NCI-H146 treated with DMSO at 0.1 percent for 48 hours (cell line): ENCODE measurements at regions not wholly inside any gene's neighbourhood (a gene's known extent, or its start where the extent isn't known, plus 50 kb on each side); places are given as distances from the start of the nearest gene placed in this dataset.
A peak's percentile ranks its signal among the peaks of the same experiment; 100 is the strongest.
"Not testable (repeated sequence)": the region's sequence is repeated elsewhere in the genome, so short reads cannot be mapped to it uniquely, and the experiment has no call there.

Experiments used
- DNase-seq: peaks from one replicate; lab custom pipeline; 2025; ENCODE audit not compliant: unreplicated experiment; lab: John Stamatoyannopoulos, UW

- DNase-seq, result no peak
Measured at GRCh38 chr6:47180633-47181032, 129.1 kb downstream of the TNFRSF21 start.

DNA sequence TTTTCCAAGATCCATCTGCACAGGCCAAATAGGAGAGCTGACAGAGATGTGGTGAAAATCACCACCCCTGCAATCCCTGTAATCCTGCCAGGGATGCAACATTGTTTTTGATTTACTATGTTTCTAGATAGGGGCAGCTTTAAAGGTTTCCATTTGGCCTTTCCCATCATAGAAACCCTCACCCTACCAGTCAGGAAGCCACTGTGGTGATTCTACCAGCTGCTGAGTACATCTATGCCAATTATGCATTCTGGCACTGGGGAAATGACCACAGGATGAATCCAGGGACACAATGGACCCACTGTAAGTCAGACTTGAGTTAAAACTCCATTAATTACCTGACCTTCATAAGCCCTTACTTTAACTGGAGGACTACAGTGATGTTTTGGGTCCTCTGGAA, 130.4 kb downstream of the TNFRSF21 start:
- no peak for DNase-seq

GRCh38 chr6:47175656-47176055, 133.5 kb upstream of the ADGRF1 start:
- no peak for DNase-seq

DNA sequence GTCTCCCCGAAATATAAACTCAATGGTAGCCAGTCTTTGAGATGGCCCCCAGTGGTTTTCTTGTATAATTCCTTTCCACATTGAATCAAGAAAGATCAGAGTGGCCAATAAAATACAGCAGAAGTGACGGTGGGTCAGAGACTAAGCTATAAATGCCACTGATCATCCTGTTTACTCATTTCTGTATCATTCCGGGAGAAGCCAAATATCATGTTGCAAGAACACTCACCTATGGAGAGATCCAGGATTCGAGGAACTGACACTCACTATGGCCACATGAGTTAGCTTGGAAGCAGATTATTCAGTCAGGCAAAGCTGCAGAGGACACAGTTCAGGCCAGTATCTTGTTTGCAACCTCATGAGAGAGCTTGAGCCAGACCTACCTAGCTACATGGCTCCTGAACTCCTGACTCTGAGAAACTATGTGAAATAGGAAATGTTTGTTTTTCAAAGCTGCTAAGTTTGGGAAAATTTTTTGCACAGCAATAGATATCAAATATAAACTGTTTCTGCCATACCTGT, 132.4 kb upstream of the ADGRF1 start:
- DNase-seq, result no peak

DNA sequence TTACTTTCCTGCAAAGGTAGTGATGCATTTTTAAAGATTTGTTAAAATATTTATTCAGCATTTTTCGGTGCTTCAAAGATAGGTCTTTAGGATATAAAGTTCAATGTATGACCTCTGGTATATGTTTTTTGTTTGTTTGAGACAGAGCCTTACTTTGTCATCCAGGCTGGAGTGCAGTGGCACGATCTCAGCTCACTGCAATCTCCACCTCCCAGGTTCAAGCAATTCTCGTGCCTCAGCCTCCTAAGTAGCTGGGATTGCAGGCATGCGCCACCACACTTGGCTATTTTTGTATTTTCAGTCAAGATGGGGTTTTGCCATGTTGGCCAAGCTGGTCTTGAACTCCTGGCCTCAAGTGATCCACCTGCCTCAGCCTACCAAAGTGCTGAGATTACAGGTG, 131.9 kb upstream of the ADGRF1 start:
- not testable (repeated sequence) for DNase-seq

GRCh38 chr6:47173145-47173544, 131.0 kb upstream of the ADGRF1 start:
- not testable (repeated sequence) for DNase-seq

DNA sequence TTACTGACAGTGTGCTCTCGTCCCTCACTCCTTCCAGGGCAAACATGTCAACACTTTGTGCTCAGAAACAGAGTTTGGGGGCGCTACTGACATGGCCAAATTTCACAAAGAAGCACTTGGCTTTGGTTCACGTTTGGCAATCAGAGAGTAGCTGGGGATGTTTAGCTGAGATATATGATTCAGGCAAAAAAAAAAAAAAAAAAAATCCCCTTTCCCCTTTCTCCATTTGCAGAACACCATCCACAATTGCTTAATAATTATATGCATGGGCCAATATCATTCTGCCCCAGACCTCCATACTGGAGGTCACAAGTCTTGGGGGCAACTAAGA, 128.4 kb upstream of the ADGRF1 start:
- no peak for DNase-seq

DNA sequence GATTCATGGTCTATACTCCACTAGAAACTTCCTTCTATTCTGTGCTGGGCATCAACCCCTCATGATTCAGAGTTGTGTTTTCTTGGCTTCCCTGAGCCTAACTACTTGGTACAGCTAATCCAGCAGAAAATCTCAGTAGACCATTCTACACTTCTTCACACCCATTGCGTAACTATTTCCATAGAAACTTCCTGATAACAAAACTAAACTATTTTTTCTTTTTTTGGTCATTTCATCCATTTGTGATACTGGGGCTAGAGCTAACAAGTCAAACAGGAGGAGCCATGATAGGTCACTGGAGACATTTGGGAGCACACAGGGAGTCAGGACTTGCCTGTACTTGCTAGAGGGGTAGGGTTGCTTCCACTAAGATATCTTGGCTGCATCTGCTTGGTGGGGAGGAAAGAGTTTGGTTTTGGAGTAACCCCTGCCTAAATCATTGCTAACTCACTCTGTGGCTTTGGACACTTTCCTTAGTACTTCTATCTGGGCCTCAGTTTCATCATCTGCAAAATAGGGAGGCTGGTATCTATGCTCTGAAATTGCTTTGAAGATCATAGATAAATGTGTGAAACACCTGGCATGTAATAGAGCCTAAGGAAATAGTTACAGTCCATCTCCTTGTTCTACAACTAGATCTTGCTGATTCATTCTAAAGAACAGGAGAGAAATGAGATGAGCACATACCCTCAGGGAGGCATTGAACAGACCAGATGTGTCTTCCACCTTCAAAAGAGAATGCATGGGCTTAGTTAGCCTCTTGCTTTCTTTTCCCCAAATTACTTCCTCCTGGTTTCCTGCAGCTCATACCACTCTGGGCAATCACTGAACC, 127.9 kb upstream of the ADGRF1 start:
- no peak for DNase-seq

DNA sequence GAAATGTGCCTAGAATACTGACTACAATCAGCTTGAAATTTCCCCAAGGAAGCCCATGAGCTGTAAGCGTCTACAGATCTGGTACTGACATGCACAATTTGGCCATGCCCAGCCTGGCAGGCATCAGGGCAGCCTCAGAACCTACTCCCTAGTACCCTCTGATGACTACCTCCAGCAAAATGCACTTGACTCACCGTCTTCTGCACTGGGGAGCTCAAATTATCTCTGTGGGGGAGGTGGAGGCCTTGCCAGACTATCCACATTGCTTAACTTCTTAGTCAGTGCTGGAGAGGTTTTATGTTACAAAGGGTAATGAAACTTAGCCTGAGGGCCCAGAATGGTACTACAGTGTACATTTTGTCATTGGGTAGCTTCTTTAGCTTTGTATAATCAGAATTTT, 126.0 kb upstream of the ADGRF1 start:
- DNase-seq, result peak; percentile 22

DNA sequence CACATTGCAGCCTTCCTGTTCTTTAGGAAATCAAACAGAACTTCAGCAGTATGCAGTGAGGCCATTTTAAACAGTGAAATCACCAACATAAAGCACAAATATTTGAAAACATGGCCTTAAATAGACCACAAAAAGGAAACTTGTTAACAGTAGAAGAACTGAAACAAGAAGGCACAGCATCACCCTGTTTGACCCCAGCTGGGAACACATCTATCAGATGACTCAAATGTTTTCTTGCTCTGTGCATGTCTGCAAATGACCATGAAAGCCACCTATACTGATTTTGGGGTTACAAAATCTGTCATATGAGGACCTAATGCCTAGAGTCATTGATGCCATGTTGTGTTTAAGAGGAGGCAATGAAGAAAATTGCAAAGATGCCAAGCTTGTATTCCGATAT, 123.8 kb upstream of the ADGRF1 start:
- no peak for DNase-seq

DNA sequence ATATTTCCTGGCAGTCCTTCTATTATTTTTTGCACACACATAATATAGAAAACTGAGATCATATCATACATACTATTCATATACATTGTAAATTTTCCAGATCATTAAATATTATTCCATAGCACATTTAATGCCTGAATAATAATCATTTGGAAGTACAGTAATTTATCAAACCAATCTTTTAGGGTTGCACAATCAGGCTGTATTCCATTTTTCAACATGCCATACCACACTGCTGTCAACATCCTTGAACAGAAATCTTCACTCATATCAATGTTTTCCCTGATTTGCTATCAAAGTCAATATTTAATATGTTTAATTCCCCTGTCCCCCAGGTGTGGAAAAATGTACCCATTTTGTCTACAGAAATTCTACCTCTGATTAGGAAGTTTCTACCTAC, 122.7 kb upstream of the ADGRF1 start:
- no peak for DNase-seq

GRCh38 chr6:47163536-47163935, 121.4 kb upstream of the ADGRF1 start:
- DNase-seq, result no peak

DNA sequence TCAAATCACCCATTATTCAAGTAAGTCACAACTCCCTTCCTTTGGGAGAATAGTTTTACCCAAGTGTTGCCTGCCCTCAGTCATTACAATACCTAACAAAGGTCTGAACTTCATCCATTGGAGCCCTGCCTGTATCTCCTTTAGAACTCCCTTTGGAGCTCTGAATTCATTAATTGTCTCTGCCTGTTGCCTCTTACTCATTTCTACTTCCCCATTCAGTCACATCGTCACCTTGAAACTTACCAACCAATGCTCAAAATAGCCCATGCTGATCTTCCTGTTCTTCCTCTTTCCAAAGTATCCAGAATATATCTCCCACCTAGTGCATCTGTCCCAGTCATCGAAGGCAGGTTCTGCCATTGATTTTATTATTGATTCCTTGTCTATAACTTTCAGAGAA, 120.7 kb upstream of the ADGRF1 start:
- DNase-seq, result no peak

DNA sequence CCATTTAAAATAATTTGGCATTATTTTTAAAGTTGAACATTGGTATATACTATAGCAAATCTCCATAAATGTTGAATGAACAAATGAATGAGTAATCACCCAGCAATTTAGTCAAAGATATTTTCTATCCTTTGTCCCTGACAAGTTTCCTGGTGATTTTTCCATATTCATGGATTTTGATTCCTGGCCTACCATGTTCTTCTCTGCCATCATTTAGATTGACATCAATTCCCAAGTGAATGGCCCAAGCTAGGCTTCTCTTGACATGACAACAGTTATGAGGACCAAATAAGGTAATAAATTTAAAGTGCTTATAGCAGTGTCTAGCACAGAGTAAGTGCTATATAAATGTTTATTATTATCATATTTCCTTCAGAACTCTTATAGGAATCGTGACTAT, 120.1 kb upstream of the ADGRF1 start:
- no peak for DNase-seq

- no peak for DNase-seq
Measured at GRCh38 chr6:47161176-47161687, 119.1 kb upstream of the ADGRF1 start.

- DNase-seq, result peak; percentile 37
Measured at GRCh38 chr6:47160702-47161101, 118.6 kb upstream of the ADGRF1 start.

- DNase-seq, result no peak
Measured at GRCh38 chr6:47159763-47160162, 117.6 kb upstream of the ADGRF1 start.

DNA sequence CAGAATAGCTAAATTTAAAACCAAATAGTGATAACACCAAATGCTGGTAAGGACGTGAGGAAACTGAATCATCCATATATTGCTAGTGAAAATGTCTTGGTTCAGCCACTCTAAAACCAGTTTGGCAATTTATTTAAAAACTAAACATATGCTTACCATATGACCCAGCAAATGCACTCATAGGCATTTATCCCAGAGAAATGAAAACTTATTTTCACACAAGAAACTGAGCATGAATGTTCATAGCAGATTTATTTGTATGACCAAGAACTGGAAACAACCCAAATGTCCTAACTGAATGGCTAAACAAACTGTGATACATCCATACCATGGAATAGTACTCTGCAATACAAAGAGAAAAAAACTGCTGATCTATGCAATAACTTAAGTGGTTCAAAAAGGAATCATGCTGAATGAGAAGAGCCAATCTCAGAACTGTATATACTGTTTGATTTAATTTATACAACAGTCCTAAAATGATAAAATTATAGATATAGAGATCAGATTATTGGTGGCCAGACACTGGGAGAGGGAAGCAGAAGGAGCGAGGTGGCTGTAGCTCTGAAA, 115.6 kb upstream of the ADGRF1 start:
- no peak for DNase-seq

DNA sequence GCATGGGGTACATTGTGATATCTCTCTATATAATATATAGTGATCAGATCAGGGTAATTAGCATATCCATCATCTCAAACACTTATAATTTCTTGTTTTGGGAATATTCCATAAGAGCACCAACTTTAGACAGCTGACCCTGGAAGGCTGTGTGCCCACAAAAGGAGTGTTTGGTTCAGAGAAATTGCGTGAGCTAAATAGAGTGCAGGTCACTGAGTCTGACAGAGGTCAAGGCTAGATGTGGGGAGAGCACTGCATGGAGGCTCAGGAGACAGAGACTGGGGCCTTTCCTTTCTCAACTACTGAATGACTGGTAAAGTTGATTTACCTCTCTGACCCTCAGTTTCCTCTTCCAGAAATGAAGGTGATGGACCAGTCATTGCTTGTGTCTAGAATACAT, 114.9 kb upstream of the ADGRF1 start:
- no peak for DNase-seq

DNA sequence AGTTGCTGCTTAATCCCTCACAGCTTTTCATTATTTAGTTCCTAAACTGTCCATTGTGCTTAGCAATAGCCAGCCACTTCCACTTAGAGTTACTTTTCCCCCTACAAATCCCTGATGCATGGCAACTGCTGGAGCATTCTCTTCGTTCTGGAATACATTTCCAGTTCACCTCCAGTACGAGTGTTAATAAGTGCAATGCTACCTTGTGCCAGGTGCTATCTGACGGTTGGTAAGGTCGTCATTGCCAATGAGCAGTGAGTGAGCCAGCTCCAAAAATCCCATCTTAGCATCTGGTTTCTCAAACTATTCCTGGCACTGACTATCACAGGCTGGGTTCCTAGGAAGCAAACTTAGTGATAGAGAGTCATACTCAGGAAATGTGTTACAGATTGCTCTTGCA, 114.1 kb upstream of the ADGRF1 start:
- no peak for DNase-seq

DNA sequence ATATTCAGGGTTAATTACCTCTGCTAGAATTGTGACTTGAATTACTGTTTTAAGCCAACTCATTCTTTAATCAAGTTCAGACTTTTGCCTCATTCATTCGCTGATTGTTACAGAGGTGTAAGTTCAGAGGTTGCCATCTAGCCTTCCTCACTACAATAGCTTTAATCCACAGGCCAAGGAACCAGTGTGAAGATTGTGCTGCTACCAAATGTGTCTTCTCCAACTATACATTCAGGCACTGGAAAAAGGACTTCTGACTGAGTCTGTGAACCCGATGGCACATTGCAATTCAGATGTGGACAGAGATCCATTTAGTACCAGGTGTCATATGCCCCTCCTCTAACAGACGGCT, 111.2 kb upstream of the ADGRF1 start:
- DNase-seq, result no peak

DNA sequence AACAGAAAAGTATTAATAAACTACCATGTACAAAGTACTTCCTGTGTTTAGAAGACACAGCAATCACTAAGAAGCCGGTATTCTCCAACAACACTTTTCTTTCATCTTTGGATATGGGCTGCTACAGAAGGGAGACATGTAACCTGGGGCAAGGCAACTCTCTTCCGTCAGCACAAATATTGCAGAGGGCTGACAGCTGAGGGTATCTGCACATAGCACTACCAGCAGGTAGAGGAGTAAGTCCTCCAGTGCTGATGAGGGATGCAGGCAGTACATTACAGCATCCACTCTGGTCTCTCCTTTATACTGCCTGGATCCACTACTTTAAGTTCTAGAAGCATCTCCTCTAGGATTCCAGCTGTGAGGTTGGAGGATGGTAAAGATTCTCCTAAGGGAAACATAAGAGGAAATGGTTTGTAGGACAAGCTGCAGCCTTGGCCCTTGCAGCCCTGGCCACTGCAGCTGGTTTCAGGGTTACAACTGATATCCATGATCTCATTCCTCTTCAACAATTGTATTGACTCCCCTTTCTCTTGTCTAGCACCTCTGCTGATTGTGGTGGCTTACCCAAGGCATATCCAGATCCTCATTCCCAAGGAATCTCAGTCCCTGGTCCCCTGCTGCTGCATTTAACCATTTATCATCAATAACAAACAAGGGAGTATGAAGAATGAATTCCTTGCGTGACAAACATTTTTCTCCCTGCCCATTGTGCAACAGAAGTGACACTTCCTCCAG, 110.7 kb upstream of the ADGRF1 start:
- no peak for DNase-seq
